Psoas muscle (tissue), 7 donors: ENCODE measurements at regions not wholly inside any gene's neighbourhood (a gene's known extent, or its start where the extent isn't known, plus 50 kb on each side); places are given as distances from the start of the nearest gene placed in this dataset.

Experiments
- ATAC-seq, 4 donors: fragments of 200-7000 bp; cut with Tn5 transposase; one replicate each; pipeline ENCODE4 v1.9.1; 2020; ENCODE audit warnings: moderate library complexity in 3 of 4, mild to moderate bottlenecking in 2 of 4
- DNase-seq, 2 donors: peaks; one replicate each; pipeline ENCODE4 v3.0.0-alpha.2; 2020
- H3K27ac ChIP-seq: fragments of 200-600 bp; one replicate; pipeline ENCODE4 v1.8.0; 2022
- H3K27me3 ChIP-seq, 3 donors: fragments of 200-600 bp in 1 of 3; one replicate each; pipeline versions ENCODE4 v1.6.1 to v1.8.0; 2013 to 2022; ENCODE audit warnings: low read length in 2 of 3, mild to moderate bottlenecking in 2 of 3, moderate library complexity in 1 of 3; ENCODE audit not compliant: insufficient read depth in 3 of 3
- H3K36me3 ChIP-seq, 2 donors: fragments of 200-600 bp in 1 of 2; one replicate each; pipeline versions ENCODE4 v1.6.1 to v1.8.0; 2013 to 2022; ENCODE audit warnings: low read depth in 1 of 2, mild to moderate bottlenecking in 1 of 2, moderate library complexity in 1 of 2; ENCODE audit not compliant: insufficient read depth in 1 of 2
- H3K4me1 ChIP-seq: fragments of 200-600 bp; one replicate; pipeline ENCODE4 v1.8.0; 2022
- H3K4me3 ChIP-seq: fragments of 200-600 bp; one replicate; pipeline ENCODE4 v1.8.0; 2022; ENCODE audit warnings: mild to moderate bottlenecking
- H3K9me3 ChIP-seq: fragments of 200-600 bp; one replicate; pipeline ENCODE4 v1.8.0; 2022
- WGBS, 3 donors: extraction: QIAGEN DNeasy Blood & Tissue Kit; methylation state at CpG; one replicate each; pipeline versions ENCODE4 v1.1.6 to v1.1.7; 2013; 5-methylcytosine and 5-hydroxymethylcytosine counted together
- intact Hi-C, 2 donors: fragments of 100-400 bp; cut with DNase I; formaldehyde crosslinking; loops; one replicate each; pipeline versions ENCODE4 v1.11.0 to v1.14.2; 2022
- TF ChIP-seq, protein P1 (sequence below): fragments of 200-600 bp; IDR thresholded peaks from one replicate; pipeline ENCODE4 v1.8.0; 2022; ENCODE audit warnings: antibody characterized with exemption
- donor health status: healthy with polysubstance abuse.
- donor health status: DM: no; HTN: no; CAD: no; lungs with moderate emphysema.
- donor health status: Bipolar disorder and iron deficiency.
- donor health status: healthy.
- donor health status: DM: yes; HTN: yes; CAD: no.
- donor health status: DM: no; HTN: no; CAD: no.
- donor health status: DM: yes; HTN: yes; CAD: no.

DNA sequence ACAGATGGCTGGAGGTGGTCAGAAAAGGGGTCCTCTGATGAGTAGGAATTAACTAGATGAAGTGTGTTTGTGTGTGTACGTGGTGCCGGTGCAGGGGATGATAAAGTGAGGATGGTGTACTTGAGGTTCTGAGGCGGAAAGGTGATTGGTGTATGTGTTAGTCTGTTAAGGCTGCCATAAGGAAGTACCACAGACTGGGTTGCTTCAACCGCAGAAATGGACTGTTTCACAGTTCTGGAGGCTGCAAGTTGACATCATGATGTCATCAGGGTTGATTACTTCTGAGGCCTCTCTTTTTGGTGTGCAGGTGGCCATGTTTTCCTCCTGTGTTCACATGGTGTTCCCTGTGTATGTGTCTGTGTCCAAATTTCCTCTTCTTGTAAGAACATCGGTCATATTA, 202.4 kb upstream of the RGMA start:
- ATAC-seq (no peak), DNase-seq (no peak)
- Histone ChIP-seq H3K4me3 (no peak overlapping the region), H3K27me3 (no peaks in the 10 kb centered on the region), H3K4me1 (no peaks in the 10 kb centered on the region), H3K27ac (no peak overlapping the region), H3K36me3 (no peaks in the 10 kb centered on the region), H3K9me3 (no peaks in the 10 kb centered on the region)
- intact Hi-C loops = no loop called here
- TF ChIP-seq, protein P1, sequence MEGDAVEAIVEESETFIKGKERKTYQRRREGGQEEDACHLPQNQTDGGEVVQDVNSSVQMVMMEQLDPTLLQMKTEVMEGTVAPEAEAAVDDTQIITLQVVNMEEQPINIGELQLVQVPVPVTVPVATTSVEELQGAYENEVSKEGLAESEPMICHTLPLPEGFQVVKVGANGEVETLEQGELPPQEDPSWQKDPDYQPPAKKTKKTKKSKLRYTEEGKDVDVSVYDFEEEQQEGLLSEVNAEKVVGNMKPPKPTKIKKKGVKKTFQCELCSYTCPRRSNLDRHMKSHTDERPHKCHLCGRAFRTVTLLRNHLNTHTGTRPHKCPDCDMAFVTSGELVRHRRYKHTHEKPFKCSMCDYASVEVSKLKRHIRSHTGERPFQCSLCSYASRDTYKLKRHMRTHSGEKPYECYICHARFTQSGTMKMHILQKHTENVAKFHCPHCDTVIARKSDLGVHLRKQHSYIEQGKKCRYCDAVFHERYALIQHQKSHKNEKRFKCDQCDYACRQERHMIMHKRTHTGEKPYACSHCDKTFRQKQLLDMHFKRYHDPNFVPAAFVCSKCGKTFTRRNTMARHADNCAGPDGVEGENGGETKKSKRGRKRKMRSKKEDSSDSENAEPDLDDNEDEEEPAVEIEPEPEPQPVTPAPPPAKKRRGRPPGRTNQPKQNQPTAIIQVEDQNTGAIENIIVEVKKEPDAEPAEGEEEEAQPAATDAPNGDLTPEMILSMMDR = no peak
- WGBS, 3 donors = 93 to 97% (median 96%) methylated on average over 5 of the region's 5 CpGs

DNA sequence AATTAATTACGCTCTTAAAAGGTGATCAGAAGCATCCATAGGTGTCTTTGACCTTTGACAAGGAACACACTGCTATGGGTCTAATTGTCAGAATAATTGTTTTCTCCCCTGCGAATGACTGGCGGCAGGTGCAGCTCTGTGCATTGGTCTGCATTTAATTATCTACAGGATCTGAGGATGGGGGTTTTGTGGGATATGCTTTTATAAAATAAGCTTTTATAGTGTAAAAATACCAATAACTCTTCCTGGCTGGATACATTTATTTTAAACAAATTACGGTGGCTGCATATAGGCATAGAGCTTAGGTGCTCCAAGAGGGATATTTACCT, 201.6 kb upstream of the RGMA start:
- DNase-seq = no peak
- intact Hi-C loops = no loop called here
- 73 to 74% (median 73%) methylated on average over 4 of the region's 4 CpGs for WGBS, 3 donors
- H3K4me3 ChIP-seq = no peak overlapping the region
- ATAC-seq = no peak
- H3K27ac ChIP-seq = no peak overlapping the region
- TF ChIP-seq, protein P1 = no peak
- no peaks in the 10 kb centered on the region for H3K9me3 ChIP-seq
- H3K4me1 ChIP-seq = no peaks in the 10 kb centered on the region
- no peaks in the 10 kb centered on the region for H3K27me3 ChIP-seq
- no peaks in the 10 kb centered on the region for H3K36me3 ChIP-seq

DNA sequence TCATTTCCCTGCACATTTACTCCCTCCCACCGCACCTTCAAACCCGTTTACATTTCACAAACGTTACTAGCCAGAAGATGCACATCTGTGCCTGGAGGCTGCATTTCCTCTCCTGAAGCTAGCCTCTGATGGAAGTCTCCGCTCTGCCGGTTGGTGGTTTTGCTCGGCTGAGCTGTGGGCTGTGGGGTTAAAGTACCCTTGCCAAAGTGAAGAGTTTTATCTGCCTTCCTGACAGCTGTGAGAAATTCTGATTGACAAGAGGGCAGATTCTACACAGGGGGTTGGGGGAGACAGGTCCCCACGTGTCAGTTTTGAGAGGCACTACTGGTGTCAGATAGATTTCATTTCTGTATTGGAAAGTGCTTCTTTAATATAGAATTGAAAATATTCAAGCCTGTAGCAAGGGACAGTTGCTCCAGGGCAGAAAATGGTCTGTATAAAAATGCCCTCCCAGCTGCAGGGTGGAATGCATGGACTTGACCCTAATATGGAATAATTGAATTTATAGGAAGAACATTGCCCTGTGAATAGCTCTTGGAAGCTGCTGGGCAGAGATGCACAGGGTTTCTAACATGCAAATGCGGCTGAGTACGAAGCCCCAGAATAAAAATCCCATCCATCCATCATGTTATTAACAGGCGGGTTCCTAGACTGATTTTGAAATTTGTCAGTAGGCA, 201.1 kb upstream of the RGMA start:
- H3K27me3 ChIP-seq = no peaks in the 10 kb centered on the region
- no peak overlapping the region for H3K27ac ChIP-seq
- intact Hi-C loops = no loop called here
- TF ChIP-seq, protein P1 = no peak
- H3K4me1 ChIP-seq = no peaks in the 10 kb centered on the region
- H3K36me3 ChIP-seq = no peaks in the 10 kb centered on the region
- ATAC-seq (no peak), DNase-seq (no peak)
- H3K9me3 ChIP-seq = no peaks in the 10 kb centered on the region
- H3K4me3 ChIP-seq = no peak overlapping the region
- 73 to 78% (median 77%) methylated on average over 10 of the region's 10 CpGs for WGBS, 3 donors

DNA sequence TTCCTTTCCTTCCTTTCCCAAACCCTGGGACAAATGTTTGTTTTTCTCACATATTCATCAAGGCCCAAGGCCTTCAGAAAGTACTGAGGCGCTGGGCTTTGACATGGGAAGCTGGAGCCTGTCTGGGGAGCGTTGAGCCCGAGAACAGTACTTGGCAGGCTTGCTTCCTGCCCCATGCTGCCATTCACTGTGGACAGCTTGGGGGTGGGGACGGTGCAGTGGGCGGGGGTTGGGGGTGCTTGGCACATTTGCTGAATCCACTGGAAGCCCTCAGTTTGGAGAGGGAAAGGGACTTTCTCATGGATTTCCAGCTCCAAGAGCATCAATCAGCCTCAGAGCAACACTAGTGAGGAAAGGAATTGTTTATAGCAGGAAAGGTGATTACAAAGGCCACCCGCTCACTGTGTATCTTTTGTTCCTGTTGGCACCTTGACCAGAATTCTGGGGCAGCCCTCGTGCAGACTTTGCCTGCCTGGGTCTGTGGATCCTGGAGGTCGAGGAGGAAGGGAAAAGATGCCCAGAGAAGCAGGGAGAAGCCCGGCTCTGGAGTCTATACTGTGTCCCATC, 199.8 kb upstream of the RGMA start:
- Histone ChIP-seq H3K36me3 (no peaks in the 10 kb centered on the region), H3K4me1 (no peaks in the 10 kb centered on the region), H3K9me3 (no peaks in the 10 kb centered on the region), H3K27me3 (no peaks in the 10 kb centered on the region), H3K27ac (no peak overlapping the region), H3K4me3 (no peak overlapping the region)
- no peak for ATAC-seq
- intact Hi-C loops = no loop called here
- 58 to 70% (median 69%) methylated on average over 9 of the region's 9 CpGs for WGBS, 3 donors
- no peak for DNase-seq
- TF ChIP-seq, protein P1 = no peak

- Histone ChIP-seq H3K4me1 (no peaks in the 10 kb centered on the region), H3K36me3 (no peaks in the 10 kb centered on the region), H3K4me3 (no peak overlapping the region), H3K9me3 (no peaks in the 10 kb centered on the region), H3K27me3 (no peaks in the 10 kb centered on the region), H3K27ac (no peak overlapping the region)
- intact Hi-C loops = no loop called here
- TF ChIP-seq, protein P1 = no peak
- DNase-seq (no peak), ATAC-seq (no peak)
- WGBS, 3 donors = 88 to 100% (median 98%) methylated on average over 1 of the region's 1 CpG
Observed at GRCh38 chr15:93286446-93286845, 197.4 kb upstream of the RGMA start.
